WI38 (cell line): ENCODE measurements at regions not wholly inside any gene's neighbourhood (a gene's known extent, or its start where the extent isn't known, plus 50 kb on each side); places are given as distances from the start of the nearest gene placed in this dataset.

ENCODE experiments used
- H3K4me3 ChIP-seq: 2 replicates; pipeline ENCODE4 v1.5.1; 2011; ENCODE audit warnings: low read depth, mild to moderate bottlenecking, control low read depth, low read length
- TF ChIP-seq, protein P1 (sequence below): IDR thresholded peaks from 2 replicates; pipeline ENCODE4 v1.5.1; 2012; ENCODE audit warnings: low read depth, mild to moderate bottlenecking, control low read depth, low read length

DNA sequence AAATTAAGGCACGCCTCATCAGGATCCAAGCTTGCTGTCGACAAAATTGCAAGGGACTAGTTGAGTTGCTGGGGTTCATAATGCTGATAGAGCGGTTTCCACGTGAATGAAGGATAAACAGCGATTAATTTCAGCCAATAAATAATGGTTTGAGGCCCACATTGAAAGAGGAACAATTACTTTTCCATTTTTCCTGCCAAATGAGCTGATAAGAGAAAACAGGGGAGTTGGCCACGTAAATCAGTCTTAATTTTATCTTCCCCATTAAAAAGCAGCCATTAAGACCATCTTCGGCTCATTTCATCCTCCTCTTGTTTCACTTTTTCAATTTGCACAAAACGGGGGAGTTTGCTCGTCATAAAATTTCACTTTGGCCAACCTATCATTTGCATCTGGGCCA, 235.5 kb upstream of the RRP15 start:
- no peak overlapping the region for H3K4me3 ChIP-seq
- TF ChIP-seq, protein P1, sequence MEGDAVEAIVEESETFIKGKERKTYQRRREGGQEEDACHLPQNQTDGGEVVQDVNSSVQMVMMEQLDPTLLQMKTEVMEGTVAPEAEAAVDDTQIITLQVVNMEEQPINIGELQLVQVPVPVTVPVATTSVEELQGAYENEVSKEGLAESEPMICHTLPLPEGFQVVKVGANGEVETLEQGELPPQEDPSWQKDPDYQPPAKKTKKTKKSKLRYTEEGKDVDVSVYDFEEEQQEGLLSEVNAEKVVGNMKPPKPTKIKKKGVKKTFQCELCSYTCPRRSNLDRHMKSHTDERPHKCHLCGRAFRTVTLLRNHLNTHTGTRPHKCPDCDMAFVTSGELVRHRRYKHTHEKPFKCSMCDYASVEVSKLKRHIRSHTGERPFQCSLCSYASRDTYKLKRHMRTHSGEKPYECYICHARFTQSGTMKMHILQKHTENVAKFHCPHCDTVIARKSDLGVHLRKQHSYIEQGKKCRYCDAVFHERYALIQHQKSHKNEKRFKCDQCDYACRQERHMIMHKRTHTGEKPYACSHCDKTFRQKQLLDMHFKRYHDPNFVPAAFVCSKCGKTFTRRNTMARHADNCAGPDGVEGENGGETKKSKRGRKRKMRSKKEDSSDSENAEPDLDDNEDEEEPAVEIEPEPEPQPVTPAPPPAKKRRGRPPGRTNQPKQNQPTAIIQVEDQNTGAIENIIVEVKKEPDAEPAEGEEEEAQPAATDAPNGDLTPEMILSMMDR = no peak

DNA sequence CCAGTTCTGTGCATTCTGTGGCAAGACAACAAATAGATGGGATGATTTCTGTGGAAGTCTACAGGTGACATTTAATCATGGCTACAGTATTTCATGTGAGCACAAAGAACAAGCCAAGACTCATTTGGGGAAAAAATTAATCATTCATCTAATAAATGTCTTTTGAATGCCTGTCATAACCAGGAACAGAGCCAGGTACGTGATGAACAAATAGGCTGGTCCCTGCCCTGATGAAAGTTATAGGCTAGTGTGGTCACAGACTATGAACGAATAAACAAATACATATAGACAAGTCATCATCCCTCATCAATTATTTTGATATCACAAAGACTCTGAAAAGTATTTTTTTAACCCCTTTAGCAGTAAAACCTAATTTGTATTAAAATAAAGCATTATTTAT, 226.4 kb upstream of the RRP15 start:
- TF ChIP-seq, protein P1 = no peak

DNA sequence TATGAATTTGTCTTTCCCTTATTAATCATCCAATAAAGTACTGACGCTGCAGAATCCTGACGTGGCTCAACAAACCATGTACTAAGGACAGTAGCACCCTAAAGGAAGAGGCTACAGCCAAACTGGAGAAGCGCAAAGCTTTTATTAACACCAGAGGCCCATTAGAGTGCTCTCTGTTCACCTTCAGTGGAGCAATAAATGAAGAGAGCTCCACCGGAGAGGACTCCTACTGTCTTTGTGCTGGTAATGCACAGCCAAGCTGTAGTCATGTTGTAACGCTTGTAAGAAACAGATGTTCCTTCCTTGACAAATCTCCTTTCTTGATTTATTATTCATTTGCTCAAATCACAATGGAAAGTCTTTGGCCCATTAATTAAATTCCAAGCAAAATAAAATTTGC, 220.7 kb upstream of the RRP15 start:
- no peak overlapping the region for H3K4me3 ChIP-seq
- TF ChIP-seq, protein P1 = no peak

More for the DNA sequence above, 226.4 kb upstream of the RRP15 start:
- H3K4me3 ChIP-seq = no peak overlapping the region

DNA sequence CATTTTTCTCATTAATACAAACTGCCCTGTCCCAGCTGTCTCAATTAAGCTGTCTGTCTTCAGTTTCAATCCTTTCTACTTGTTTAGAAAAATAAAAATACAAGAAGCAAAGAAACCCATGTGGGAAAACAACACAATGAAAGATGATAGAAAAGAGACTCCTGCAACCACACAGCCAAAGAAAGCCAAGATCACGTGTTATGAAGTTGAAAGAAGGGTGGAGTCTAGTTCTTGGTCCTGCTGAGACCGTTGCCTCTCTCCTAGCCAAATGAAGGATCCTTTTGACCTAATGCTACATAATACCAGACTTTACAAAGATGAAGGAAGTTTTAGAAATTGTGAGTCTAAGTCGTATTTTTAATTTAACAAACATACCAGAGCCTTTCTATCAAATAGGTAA, 218.8 kb upstream of the RRP15 start:
- H3K4me3 ChIP-seq = no peak overlapping the region
- TF ChIP-seq, protein P1 = no peak

DNA sequence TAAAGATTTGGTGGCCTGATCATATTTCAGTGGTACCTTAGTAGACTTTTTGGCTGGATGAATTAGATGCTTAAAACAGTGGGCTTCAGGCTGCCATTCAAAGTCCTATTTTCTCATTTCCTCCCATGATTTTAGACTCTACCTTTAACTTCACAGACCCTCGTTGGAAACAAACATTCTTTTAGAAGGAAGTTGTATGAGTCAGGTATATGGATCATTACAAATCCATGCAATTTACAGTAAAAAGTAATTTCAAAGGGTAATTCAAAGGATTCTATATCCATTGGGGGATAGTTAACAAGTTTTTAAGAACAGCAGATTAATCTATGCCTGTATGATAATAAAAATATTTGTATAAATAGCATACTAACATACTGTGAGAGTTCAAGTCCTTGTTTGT, 216.9 kb upstream of the RRP15 start:
- TF ChIP-seq, protein P1 = no peak
- no peak overlapping the region for H3K4me3 ChIP-seq

DNA sequence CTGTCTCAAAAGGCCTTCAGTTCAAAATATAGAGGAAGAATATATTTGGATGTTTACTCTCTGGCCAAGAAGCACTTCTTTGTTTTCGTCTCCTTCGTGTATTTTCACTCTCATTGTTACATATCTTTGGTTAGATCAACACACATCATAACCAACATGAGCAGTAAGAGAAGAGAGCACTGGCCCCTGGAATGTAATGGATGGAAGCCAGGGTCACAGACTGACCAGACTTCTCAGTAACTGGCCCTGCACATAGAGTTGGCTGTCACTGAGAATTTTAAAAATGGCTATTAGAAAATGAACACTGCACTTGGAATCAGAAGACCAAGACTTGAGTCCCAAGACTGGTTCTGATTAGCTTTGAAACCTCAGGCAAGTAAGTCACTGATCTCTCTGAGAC, 215.9 kb upstream of the RRP15 start:
- TF ChIP-seq, protein P1 = no peak
- H3K4me3 ChIP-seq = no peak overlapping the region

DNA sequence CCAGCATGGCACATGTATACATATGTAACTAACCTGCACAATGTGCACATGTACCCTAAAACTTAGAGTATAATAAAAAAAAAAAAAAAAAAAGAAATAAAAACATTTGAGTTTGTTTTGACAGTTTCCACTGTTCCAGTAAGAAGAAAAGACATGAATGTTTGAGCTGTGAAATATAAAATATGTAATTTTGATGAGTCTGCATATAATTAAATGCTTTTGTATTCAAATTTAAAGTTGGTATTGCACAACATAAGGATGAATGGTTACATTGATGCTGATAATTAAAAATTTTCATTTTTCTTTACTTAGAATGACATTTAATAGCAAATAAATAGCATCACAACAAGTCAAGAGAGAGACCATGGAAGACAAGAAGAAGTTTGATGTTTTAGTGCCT, 212.0 kb upstream of the RRP15 start:
- TF ChIP-seq, protein P1 = no peak
- no peak overlapping the region for H3K4me3 ChIP-seq
